HEK293 (cell line): ENCODE measurements at regions not wholly inside any gene's neighbourhood (a gene's known extent, or its start where the extent isn't known, plus 50 kb on each side); places are given as distances from the start of the nearest gene placed in this dataset.

Experiments
- CTCF ChIA-PET: fragments of 350-600 bp; formaldehyde crosslinking; extraction: SDS; loops from one replicate; lab custom pipeline; 2021; ENCODE audit warnings: antibody characterized with exemption; lab: Yijun Ruan, JAX
- POLR2A ChIA-PET: fragments of 300-600 bp; formaldehyde crosslinking; extraction: SDS; loops from one replicate; lab custom pipeline; 2020; ENCODE audit warnings: antibody characterized with exemption, inconsistent platforms; lab: Yijun Ruan, JAX
- H3K27ac ChIP-seq: fragments of 200-500 bp; sonication (Bioruptor generic); 2 replicates; pipeline ENCODE4 v1.5.1; 2014; ENCODE audit warnings: low read depth, low read length, control low read depth, inconsistent platforms; ENCODE audit errors: extremely low read depth
- H3K36me3 ChIP-seq, 2 experiments: fragments of 200-500 bp in 1 of 2; sonication (Bioruptor generic) in 1 of 2; 1 replicate in 1 of 2; 2 replicates in 1 of 2; pipeline ENCODE4 v1.5.1; 2014 to 2017; ENCODE audit warnings: inconsistent platforms in 2 of 2, low read length in 2 of 2; ENCODE audit not compliant: control insufficient read depth in 2 of 2, insufficient read depth in 1 of 2
- H3K4me1 ChIP-seq: fragments of 200-500 bp; sonication (Bioruptor generic); 2 replicates; pipeline ENCODE4 v1.5.1; 2014; ENCODE audit warnings: mild to moderate bottlenecking, low read length, inconsistent platforms; ENCODE audit not compliant: control insufficient read depth, insufficient read depth
- H3K4me3 ChIP-seq: 2 replicates; pipeline ENCODE4 v1.5.1; 2011; ENCODE audit warnings: low read depth, mild to moderate bottlenecking, control low read depth, low read length, moderate library complexity
- H3K9me3 ChIP-seq: fragments of 200-500 bp; sonication (Bioruptor generic); 2 replicates; pipeline ENCODE4 v1.5.1; 2014; ENCODE audit warnings: low read depth, low read length, inconsistent platforms; ENCODE audit not compliant: control insufficient read depth, insufficient read depth
- HOXA7 ChIP-seq: sonication (generic); formaldehyde crosslinking; IDR thresholded peaks from 2 replicates; pipeline ENCODE4 v1.8.1; 2022; ENCODE audit warnings: missing genetic modification reagents, borderline replicate concordance
- MYNN ChIP-seq: fragments of 450-650 bp; formaldehyde crosslinking; IDR thresholded peaks from 2 replicates; pipeline ENCODE4 v1.5.1; 2016; ENCODE audit warnings: missing biosample characterization, missing genetic modification characterization, borderline replicate concordance
- SP7 ChIP-seq: fragments of 450-650 bp; formaldehyde crosslinking; IDR thresholded peaks from 2 replicates; pipeline ENCODE4 v1.5.1; 2016; ENCODE audit warnings: missing biosample characterization, missing genetic modification characterization
- TCF7L2 ChIP-seq: IDR thresholded peaks from 2 replicates; pipeline ENCODE4 v1.6.1; 2011; ENCODE audit warnings: low read depth, mild to moderate bottlenecking, inconsistent platforms, low read length, moderate library complexity, borderline replicate concordance
- ZBTB17 ChIP-seq: fragments of 450-650 bp; formaldehyde crosslinking; IDR thresholded peaks from 2 replicates; pipeline ENCODE4 v1.5.1; 2016; ENCODE audit warnings: missing biosample characterization, missing genetic modification characterization
- ZBTB8A ChIP-seq: fragments of 450-650 bp; formaldehyde crosslinking; IDR thresholded peaks from 2 replicates; pipeline ENCODE4 v1.5.1; 2016; ENCODE audit warnings: missing biosample characterization, missing genetic modification characterization
- ZNF155 ChIP-seq: fragments of 450-650 bp; formaldehyde crosslinking; IDR thresholded peaks from 2 replicates; pipeline ENCODE4 v1.5.1; 2016; ENCODE audit warnings: missing biosample characterization, missing genetic modification characterization
- ZNF157 ChIP-seq: fragments of 450-650 bp; formaldehyde crosslinking; IDR thresholded peaks from 2 replicates; pipeline ENCODE4 v1.5.1; 2016; ENCODE audit warnings: missing biosample characterization, missing genetic modification characterization
- ZNF302 ChIP-seq: fragments of 450-650 bp; formaldehyde crosslinking; IDR thresholded peaks from 2 replicates; pipeline ENCODE4 v1.5.1; 2016; ENCODE audit warnings: missing biosample characterization, missing genetic modification characterization, low read depth
- ZNF311 ChIP-seq: fragments of 450-650 bp; formaldehyde crosslinking; IDR thresholded peaks from 2 replicates; pipeline ENCODE4 v1.5.1; 2017; ENCODE audit warnings: missing biosample characterization, missing genetic modification characterization, borderline replicate concordance
- ZNF341 ChIP-seq: fragments of 450-650 bp; formaldehyde crosslinking; IDR thresholded peaks from 2 replicates; pipeline ENCODE4; 2016; ENCODE audit warnings: low read depth, missing biosample characterization, missing genetic modification characterization
- ZNF561 ChIP-seq: fragments of 450-650 bp; IDR thresholded peaks from 2 replicates; pipeline ENCODE4 v1.5.1; 2018; ENCODE audit warnings: missing biosample characterization, missing genetic modification characterization, borderline replicate concordance
- ZNF623 ChIP-seq: fragments of 450-650 bp; formaldehyde crosslinking; IDR thresholded peaks from 2 replicates; pipeline ENCODE4 v1.5.1; 2016; ENCODE audit warnings: missing biosample characterization, missing genetic modification characterization
- ZNF654 ChIP-seq: fragments of 450-650 bp; formaldehyde crosslinking; IDR thresholded peaks from 2 replicates; pipeline ENCODE4 v1.5.1; 2016; ENCODE audit warnings: low read depth, missing biosample characterization, missing genetic modification characterization
- ZNF658 ChIP-seq: fragments of 450-650 bp; formaldehyde crosslinking; IDR thresholded peaks from 2 replicates; pipeline ENCODE4; 2016; ENCODE audit warnings: missing biosample characterization, missing genetic modification characterization
- ZNF707 ChIP-seq: fragments of 450-650 bp; formaldehyde crosslinking; IDR thresholded peaks from 2 replicates; pipeline ENCODE4 v1.5.1; 2016; ENCODE audit warnings: missing biosample characterization, missing genetic modification characterization
- ZNF747 ChIP-seq: fragments of 450-650 bp; formaldehyde crosslinking; IDR thresholded peaks from 2 replicates; pipeline ENCODE4 v1.5.1; 2016; ENCODE audit warnings: missing biosample characterization, missing genetic modification characterization
- ZNF768 ChIP-seq: fragments of 450-650 bp; formaldehyde crosslinking; IDR thresholded peaks from 2 replicates; pipeline ENCODE4 v1.5.1; 2018; ENCODE audit warnings: missing biosample characterization, mild to moderate bottlenecking, missing genetic modification characterization
- TF ChIP-seq, protein P1 (sequence below): sonication (generic); formaldehyde crosslinking; IDR thresholded peaks from 2 replicates; pipeline ENCODE4 v1.8.1; 2022; ENCODE audit warnings: mild to moderate bottlenecking, moderate library complexity, missing genetic modification reagents
- TF ChIP-seq, protein P2 (sequence below): fragments of 450-650 bp; formaldehyde crosslinking; IDR thresholded peaks from 2 replicates; pipeline ENCODE4 v1.5.1; 2017; ENCODE audit warnings: missing biosample characterization, mild to moderate bottlenecking, missing genetic modification characterization, moderate library complexity
- TF ChIP-seq, protein P3 (sequence below): fragments of 450-650 bp; formaldehyde crosslinking; IDR thresholded peaks from 2 replicates; pipeline ENCODE4 v1.5.1; 2016; ENCODE audit warnings: missing biosample characterization, missing genetic modification characterization
- TF ChIP-seq, protein P4 (sequence below): fragments of 450-650 bp; formaldehyde crosslinking; IDR thresholded peaks from 2 replicates; pipeline ENCODE4 v1.5.1; 2017; ENCODE audit warnings: missing biosample characterization, missing genetic modification characterization

DNA sequence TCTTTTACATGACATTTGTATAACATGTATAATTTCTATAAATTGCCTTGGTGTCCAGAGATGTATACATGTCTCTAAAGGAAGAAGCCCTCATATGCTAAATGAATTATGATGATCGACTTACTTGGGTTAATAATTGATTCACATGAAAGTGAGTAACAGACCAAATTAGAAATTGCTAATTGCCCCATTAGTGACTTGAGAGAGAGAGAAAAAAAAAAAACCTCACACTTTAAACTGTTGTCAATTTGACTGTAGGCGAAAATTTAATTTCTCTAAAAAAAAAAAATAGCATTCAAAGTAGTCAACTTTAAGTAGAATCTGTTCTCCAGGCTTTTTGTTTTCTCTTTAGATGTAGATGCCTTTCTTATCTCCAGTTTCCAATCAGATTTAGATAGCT lies 383.3 kb downstream of the SH2D4B start:
- H3K9me3 ChIP-seq: no peaks in the 10 kb centered on the region
- no peak overlapping the region for H3K27ac ChIP-seq
- TF ChIP-seq ZNF341 (tag by site-specific recombination) (no peak), ZNF302 (no peak), SP7 (tag by site-specific recombination) (no peak), HOXA7 (CRISPR knock-in tag) (no peak), ZNF311 (tag by site-specific recombination) (no peak), MYNN (tag by site-specific recombination) (no peak), ZNF747 (tag by site-specific recombination) (no peak), ZNF157 (tag by site-specific recombination) (no peak), ZNF561 (tag by site-specific recombination) (no peak), ZNF623 (tag by site-specific recombination) (no peak)
- TF ChIP-seq, protein P1, sequence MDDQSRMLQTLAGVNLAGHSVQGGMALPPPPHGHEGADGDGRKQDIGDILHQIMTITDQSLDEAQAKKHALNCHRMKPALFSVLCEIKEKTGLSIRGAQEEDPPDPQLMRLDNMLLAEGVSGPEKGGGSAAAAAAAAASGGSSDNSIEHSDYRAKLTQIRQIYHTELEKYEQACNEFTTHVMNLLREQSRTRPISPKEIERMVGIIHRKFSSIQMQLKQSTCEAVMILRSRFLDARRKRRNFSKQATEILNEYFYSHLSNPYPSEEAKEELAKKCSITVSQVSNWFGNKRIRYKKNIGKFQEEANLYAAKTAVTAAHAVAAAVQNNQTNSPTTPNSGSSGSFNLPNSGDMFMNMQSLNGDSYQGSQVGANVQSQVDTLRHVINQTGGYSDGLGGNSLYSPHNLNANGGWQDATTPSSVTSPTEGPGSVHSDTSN: no peak
- TF ChIP-seq, protein P2, sequence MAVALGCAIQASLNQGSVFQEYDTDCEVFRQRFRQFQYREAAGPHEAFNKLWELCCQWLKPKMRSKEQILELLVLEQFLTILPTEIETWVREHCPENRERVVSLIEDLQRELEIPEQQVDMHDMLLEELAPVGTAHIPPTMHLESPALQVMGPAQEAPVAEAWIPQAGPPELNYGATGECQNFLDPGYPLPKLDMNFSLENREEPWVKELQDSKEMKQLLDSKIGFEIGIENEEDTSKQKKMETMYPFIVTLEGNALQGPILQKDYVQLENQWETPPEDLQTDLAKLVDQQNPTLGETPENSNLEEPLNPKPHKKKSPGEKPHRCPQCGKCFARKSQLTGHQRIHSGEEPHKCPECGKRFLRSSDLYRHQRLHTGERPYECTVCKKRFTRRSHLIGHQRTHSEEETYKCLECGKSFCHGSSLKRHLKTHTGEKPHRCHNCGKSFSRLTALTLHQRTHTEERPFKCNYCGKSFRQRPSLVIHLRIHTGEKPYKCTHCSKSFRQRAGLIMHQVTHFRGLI: no peak
- TF ChIP-seq, all 188 proteins: peak for 0
- Histone ChIP-seq H3K4me3 (no peak overlapping the region), H3K36me3 (no peaks in the 10 kb centered on the region), H3K4me1 (no peaks in the 10 kb centered on the region)
- CTCF ChIA-PET: interaction anchor here (1.2 to 1.7 kb wide), 2 partner anchors 257 to 259 kb away, joined by 9 to 11 read pairs; no protein-coding TSS in a partner anchor
- POLR2A ChIA-PET: no interaction called here

DNA sequence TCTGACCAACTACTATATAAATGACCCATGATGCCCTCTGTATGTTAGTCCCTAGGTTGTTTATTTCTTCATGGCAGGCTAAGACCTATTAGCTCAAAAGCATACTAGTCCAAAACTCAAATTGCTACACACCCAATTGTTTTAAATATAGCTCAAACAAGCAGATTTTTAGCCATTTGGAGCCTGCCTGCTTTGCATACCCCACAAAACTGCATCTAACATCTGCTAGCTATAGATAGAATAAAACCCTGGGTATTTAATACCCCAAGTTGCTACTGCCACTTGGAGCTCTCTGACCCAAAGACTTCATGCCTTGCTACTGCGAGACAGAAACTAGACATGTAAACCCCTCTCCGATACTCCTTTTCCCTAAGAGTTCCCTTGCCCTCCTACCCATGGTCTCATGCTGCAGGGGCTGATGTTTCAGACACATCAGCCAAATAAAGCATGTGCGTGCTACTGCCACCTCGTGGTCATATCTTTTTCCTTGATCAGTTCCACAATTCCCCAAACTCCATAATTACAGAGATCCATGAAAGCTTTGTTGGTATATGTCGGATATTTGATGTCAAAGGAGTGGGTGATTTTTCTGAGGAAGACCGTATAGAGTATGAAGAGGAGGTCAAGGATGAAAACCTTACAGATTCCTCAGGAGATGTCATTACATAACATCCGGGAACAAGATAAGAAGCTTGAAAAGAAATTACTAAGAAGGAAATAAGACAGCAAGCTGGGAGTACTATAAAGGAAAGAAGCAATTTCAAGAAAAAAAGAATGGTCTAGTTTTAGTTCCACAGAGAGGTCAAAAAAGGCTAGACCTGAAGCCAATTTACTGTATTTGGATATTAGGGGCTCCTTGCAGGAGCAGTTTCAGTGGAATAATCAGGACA lies 386.6 kb downstream of the SH2D4B start:
- Histone ChIP-seq H3K27ac (no peak overlapping the region), H3K4me1 (no peaks in the 10 kb centered on the region)
- POLR2A ChIA-PET: no interaction called here
- TF ChIP-seq ZNF654 (tag by site-specific recombination): peak; percentile 37
- TF ChIP-seq ZNF768 (tag by site-specific recombination): no peak
- TF ChIP-seq, all 188 proteins: peak for 1
- Histone ChIP-seq H3K36me3 (no peaks in the 10 kb centered on the region), H3K9me3 (no peaks in the 10 kb centered on the region), H3K4me3 (no peak overlapping the region)
- CTCF ChIA-PET: interaction anchor here (0.5 to 2.8 kb wide), 44 partner anchors 8 to 1315 kb away, joined by 3 to 42 read pairs (median 3); no protein-coding TSS in a partner anchor

DNA sequence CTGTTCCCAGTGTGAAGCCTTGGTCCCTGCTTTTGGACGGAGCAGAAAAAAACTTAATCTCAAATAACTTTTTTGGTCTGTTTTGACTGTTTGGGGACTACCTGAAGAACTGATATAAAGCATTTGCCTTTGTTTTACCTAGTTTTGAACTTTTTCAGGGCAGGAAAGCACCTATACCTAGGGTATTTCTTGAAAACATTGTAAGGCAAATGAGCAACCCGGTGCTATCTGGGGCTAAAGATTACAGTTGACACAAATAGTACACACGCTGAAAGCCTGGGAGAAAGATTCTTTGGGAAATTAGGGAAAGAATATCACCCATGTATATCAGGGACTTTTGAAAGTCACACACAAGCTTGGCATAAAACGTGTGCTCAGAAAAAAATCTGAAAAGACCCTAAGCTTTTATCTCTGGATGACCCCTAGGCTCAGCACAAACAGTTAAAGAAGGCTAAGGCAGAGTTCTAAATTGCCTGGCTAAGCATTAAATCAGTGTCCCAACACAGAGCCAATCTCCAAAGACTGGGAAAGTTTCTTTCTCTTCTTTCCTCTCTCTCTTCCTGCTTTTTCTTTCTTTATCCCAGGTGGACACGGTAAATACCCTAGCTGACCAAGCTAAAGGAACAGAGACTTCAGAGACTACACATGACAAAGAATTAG lies 389.8 kb downstream of the SH2D4B start:
- TF ChIP-seq ZNF707: no peak
- no peak for TF ChIP-seq ZBTB17 (tag by site-specific recombination)
- TF ChIP-seq, protein P3, sequence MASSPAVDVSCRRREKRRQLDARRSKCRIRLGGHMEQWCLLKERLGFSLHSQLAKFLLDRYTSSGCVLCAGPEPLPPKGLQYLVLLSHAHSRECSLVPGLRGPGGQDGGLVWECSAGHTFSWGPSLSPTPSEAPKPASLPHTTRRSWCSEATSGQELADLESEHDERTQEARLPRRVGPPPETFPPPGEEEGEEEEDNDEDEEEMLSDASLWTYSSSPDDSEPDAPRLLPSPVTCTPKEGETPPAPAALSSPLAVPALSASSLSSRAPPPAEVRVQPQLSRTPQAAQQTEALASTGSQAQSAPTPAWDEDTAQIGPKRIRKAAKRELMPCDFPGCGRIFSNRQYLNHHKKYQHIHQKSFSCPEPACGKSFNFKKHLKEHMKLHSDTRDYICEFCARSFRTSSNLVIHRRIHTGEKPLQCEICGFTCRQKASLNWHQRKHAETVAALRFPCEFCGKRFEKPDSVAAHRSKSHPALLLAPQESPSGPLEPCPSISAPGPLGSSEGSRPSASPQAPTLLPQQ (tag by site-specific recombination): no peak
- TF ChIP-seq ZNF658 (tag by site-specific recombination): no peak
- TF ChIP-seq, protein P4, sequence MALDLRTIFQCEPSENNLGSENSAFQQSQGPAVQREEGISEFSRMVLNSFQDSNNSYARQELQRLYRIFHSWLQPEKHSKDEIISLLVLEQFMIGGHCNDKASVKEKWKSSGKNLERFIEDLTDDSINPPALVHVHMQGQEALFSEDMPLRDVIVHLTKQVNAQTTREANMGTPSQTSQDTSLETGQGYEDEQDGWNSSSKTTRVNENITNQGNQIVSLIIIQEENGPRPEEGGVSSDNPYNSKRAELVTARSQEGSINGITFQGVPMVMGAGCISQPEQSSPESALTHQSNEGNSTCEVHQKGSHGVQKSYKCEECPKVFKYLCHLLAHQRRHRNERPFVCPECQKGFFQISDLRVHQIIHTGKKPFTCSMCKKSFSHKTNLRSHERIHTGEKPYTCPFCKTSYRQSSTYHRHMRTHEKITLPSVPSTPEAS: no peak
- no peak for TF ChIP-seq ZNF155 (tag by site-specific recombination)
- no peak for TF ChIP-seq ZBTB8A (tag by site-specific recombination)
- no peak for TF ChIP-seq TCF7L2
- TF ChIP-seq, all 188 proteins: peak for 0
- ChIA-PET POLR2A (no interaction called here), CTCF (interaction anchor here (0.5 to 2.5 kb wide), 5 partner anchors 228 to 1159 kb away, joined by 3 to 14 read pairs (median 4); no protein-coding TSS in a partner anchor)
- Histone ChIP-seq H3K9me3 (no peaks in the 10 kb centered on the region), H3K27ac (no peak overlapping the region), H3K4me1 (no peaks in the 10 kb centered on the region), H3K36me3 (no peaks in the 10 kb centered on the region), H3K4me3 (no peak overlapping the region)
